Neural progenitor cell (in vitro differentiated cells): ENCODE measurements at regions not wholly inside any gene's neighbourhood (a gene's known extent, or its start where the extent isn't known, plus 50 kb on each side); places are given as distances from the start of the nearest gene placed in this dataset.

Experiments
- EZH2 ChIP-seq: fragments of 200-600 bp; sonication (generic); IDR thresholded peaks from 2 replicates; pipeline ENCODE4 v1.6.1; 2017; ENCODE audit warnings: antibody characterized with exemption, mild to moderate bottlenecking, moderate library complexity
- EZH2phosphoT487 ChIP-seq: fragments of 200-600 bp; sonication (generic); IDR thresholded peaks from 2 replicates; pipeline ENCODE4 v1.6.1; 2017; ENCODE audit warnings: antibody characterized with exemption
- TF ChIP-seq, protein P1 (sequence below): fragments of 200-600 bp; sonication (generic); IDR thresholded peaks from 2 replicates; pipeline ENCODE4 v1.5.1; 2017; ENCODE audit warnings: antibody characterized with exemption, mild to moderate bottlenecking

DNA sequence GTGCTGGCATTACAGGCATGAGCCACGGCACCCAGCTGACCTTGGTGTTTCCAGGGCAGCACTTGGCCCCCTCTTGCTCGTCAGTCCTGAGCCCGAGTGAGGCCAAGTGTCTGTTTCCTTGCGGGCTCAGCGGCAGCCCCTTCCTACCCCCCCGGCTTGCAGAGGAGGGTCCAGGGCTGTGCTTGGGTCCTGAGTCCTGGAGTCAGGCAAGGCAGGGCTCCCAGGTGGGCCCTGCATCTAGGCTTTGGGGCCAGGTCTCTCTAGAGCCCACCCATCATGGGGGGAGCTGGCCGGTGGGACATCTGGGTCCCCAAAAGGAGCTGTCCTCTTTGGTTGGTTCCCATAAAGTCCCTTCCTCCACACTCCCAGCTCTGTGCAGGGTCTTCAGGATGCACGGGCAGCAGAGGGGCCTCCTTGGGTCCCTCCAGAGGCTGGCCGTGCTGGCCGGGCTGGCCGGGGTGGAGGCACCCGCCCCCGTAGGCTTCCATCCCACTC, 63.7 kb upstream of the HPCAL1 start:
- TF ChIP-seq, protein P1, sequence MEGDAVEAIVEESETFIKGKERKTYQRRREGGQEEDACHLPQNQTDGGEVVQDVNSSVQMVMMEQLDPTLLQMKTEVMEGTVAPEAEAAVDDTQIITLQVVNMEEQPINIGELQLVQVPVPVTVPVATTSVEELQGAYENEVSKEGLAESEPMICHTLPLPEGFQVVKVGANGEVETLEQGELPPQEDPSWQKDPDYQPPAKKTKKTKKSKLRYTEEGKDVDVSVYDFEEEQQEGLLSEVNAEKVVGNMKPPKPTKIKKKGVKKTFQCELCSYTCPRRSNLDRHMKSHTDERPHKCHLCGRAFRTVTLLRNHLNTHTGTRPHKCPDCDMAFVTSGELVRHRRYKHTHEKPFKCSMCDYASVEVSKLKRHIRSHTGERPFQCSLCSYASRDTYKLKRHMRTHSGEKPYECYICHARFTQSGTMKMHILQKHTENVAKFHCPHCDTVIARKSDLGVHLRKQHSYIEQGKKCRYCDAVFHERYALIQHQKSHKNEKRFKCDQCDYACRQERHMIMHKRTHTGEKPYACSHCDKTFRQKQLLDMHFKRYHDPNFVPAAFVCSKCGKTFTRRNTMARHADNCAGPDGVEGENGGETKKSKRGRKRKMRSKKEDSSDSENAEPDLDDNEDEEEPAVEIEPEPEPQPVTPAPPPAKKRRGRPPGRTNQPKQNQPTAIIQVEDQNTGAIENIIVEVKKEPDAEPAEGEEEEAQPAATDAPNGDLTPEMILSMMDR: no peak
- TF ChIP-seq EZH2phosphoT487 (no peak), EZH2 (no peak)
